Mesothelial cell of epicardium (in vitro differentiated cells): ENCODE measurements at regions not wholly inside any gene's neighbourhood (a gene's known extent, or its start where the extent isn't known, plus 50 kb on each side); places are given as distances from the start of the nearest gene placed in this dataset.

Experiments used
- DNase-seq, 2 experiments: peaks; one replicate each; pipeline ENCODE4 v3.0.0; 2021; ENCODE audit warnings: low spot score in 2 of 2; ENCODE audit not compliant: unreplicated experiment in 2 of 2
- H3K27ac Mint-ChIP-seq: 2 replicates; pipeline ENCODE4 v1.8.0; 2021; ENCODE audit warnings: mixed read lengths
- H3K27me3 Mint-ChIP-seq: 2 replicates; pipeline ENCODE4 v1.8.0; 2021; ENCODE audit warnings: low read depth, mixed read lengths
- H3K36me3 Mint-ChIP-seq: 2 replicates; pipeline ENCODE4 v1.8.0; 2021; ENCODE audit warnings: mixed read lengths
- H3K4me1 Mint-ChIP-seq: 2 replicates; pipeline ENCODE4 v1.8.0; 2021; ENCODE audit warnings: mixed read lengths
- H3K4me3 Mint-ChIP-seq: 2 replicates; pipeline ENCODE4 v1.8.0; 2021; ENCODE audit warnings: mild to moderate bottlenecking, moderate library complexity, mixed read lengths
- H3K9me3 Mint-ChIP-seq: 2 replicates; pipeline ENCODE4 v1.8.0; 2021; ENCODE audit warnings: mixed read lengths
- CTCF ChIP-seq: fragments of 200-600 bp; sonication (generic); IDR thresholded peaks from one replicate; pipeline ENCODE4 v1.5.0; 2021; ENCODE audit warnings: antibody characterized with exemption; ENCODE audit not compliant: unreplicated experiment

- no peaks in the 10 kb centered on the region for H3K36me3 Mint-ChIP-seq
- peaks cover 9% of the 10 kb centered on the region for H3K9me3 Mint-ChIP-seq
- no peak for DNase-seq
- H3K27me3 Mint-ChIP-seq, result peaks cover 4% of the 10 kb centered on the region
- H3K27ac Mint-ChIP-seq, result no peak overlapping the region
- H3K4me3 Mint-ChIP-seq, result no peak overlapping the region
- TF ChIP-seq CTCF, result no peak
- no peaks in the 10 kb centered on the region for H3K4me1 Mint-ChIP-seq
These were observed 629.0 kb upstream of the PFKP start for GRCh38 chr10:2438248-2438939.

GRCh38 chr10:2436933-2437332 lies 630.4 kb upstream of the PFKP start:
- H3K4me3 Mint-ChIP-seq, result no peak overlapping the region
- no peaks in the 10 kb centered on the region for H3K36me3 Mint-ChIP-seq
- H3K27me3 Mint-ChIP-seq, result peaks cover 4% of the 10 kb centered on the region
- no peaks in the 10 kb centered on the region for H3K4me1 Mint-ChIP-seq
- no peak overlapping the region for H3K27ac Mint-ChIP-seq
- no peak for DNase-seq
- H3K9me3 Mint-ChIP-seq, result peaks cover 9% of the 10 kb centered on the region
- no peak for TF ChIP-seq CTCF

GRCh38 chr10:2431961-2432360 lies 635.4 kb upstream of the PFKP start:
- Mint-ChIP-seq H3K4me1 (no peaks in the 10 kb centered on the region), H3K9me3 (peaks cover 12% of the 10 kb centered on the region), H3K27me3 (peaks cover 5% of the 10 kb centered on the region), H3K36me3 (no peaks in the 10 kb centered on the region), H3K4me3 (no peak overlapping the region), H3K27ac (no peak overlapping the region)
- no peak for TF ChIP-seq CTCF
- DNase-seq, result no peak

GRCh38 chr10:2427412-2427811 lies 639.9 kb upstream of the PFKP start:
- Mint-ChIP-seq H3K27ac (no peak overlapping the region), H3K4me3 (no peak overlapping the region), H3K36me3 (no peaks in the 10 kb centered on the region), H3K4me1 (no peaks in the 10 kb centered on the region), H3K9me3 (peaks cover 3% of the 10 kb centered on the region), H3K27me3 (peaks cover 6% of the 10 kb centered on the region)
- TF ChIP-seq CTCF, result no peak
- DNase-seq, result no peak

- Mint-ChIP-seq H3K27me3 (peaks cover 6% of the 10 kb centered on the region), H3K4me1 (no peaks in the 10 kb centered on the region), H3K27ac (no peak overlapping the region), H3K9me3 (peaks cover 2% of the 10 kb centered on the region), H3K36me3 (no peaks in the 10 kb centered on the region), H3K4me3 (no peak overlapping the region)
- no peak for DNase-seq
- TF ChIP-seq CTCF, result no peak
These were observed 642.0 kb upstream of the PFKP start for GRCh38 chr10:2425320-2425719.

GRCh38 chr10:2414562-2414961 lies 652.8 kb upstream of the PFKP start:
- no peak for DNase-seq
- Mint-ChIP-seq H3K36me3 (no peaks in the 10 kb centered on the region), H3K27ac (no peak overlapping the region), H3K4me1 (no peaks in the 10 kb centered on the region), H3K27me3 (peaks cover 2% of the 10 kb centered on the region), H3K4me3 (no peak overlapping the region), H3K9me3 (peaks cover 7% of the 10 kb centered on the region)
- TF ChIP-seq CTCF, result no peak
